ENCODE measurements at regions not wholly inside any gene's neighbourhood (a gene's known extent, or its start where the extent isn't known, plus 50 kb on each side); places are given as distances from the start of the nearest gene placed in this dataset.

- DNase-seq, result peak; percentile 94
Observed at GRCh38 chr5:56543441-56544388, 271.6 kb upstream of the MAP3K1 start.

GRCh38 chr5:56540266-56540665 lies 275.1 kb upstream of the MAP3K1 start:
- no peak for DNase-seq

DNA sequence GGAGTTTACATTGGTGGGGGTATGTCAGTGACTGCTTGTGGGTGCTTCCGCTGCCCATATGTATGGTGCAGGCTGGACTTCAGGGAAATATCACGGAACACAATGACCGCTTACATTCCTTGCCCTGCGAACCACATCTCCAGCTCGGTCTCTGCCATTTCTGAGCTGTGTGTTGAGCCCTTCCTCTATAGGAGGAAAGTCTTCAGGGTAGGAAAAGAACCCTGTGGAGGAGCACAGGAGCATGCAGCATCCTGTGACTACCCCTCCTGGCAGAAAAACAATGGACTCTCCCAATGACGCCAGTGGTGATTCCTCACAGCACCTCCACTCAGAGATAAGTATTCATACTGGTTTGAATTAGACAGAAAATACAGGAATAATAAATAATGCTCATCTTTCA lies 276.8 kb upstream of the MAP3K1 start:
- no peak for DNase-seq

- DNase-seq, result no peak
Observed at GRCh38 chr5:56535347-56535746, 280.0 kb upstream of the MAP3K1 start.

DNA sequence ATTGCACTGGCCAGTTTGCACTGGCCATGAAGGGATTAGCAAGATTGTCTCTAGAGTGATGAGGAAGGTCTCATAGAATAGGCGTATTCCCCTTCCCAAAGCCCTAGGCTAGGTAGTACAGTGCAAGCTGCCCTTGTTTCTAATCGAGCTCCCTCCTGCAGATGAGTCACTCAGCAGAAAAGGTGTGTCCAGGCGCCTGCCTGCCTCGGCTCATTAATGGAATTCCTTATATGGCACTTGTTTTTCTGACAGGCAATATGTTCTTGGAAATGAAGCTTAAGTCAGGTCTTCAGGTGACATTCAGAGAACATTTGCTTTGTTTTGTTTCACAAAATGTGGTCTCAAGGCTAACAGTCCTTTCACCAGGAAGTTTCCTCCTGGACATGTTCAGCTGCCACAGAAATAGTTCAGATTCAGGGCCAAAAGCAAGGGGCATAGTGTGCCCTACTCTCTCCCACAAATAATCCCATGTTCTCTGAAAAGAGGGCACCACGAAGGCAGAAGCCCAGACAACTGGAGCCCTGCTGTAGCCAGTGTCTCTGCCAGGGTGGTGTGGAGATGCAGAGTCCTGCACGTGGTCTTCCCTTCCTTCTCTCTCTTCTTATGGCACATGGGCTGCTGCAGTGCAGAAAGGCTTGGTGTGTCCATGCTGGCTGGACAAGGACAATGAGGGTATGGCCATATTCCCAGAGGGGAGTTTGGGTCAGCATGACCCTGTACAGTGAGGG lies 281.1 kb upstream of the MAP3K1 start:
- no peak for DNase-seq

GRCh38 chr5:56532466-56532865 lies 282.9 kb upstream of the MAP3K1 start:
- DNase-seq, result no peak

DNA sequence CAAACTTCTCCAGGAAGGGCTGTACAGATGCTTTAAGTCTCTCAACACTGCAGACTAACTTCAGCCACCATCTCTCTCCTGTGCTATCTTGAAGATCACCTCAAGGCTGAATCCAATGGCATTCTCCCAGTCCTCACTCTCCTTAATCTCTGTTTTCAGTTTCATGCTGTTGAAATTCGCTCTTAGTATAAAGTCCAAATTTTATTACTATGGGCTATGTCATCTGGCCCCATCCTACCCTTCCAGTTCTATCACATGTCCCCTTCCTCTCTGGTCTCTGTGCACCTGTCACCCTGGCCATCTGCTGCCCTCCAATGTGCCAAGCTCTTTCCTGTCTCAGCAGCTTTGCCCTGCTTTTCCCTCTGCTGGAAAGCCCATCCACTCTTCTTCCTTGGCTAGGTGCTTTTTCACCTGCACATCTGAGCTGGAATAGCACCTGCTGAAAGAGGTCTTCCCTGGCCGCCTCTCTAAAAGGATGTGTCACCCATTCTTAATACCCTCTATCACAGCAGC lies 284.7 kb upstream of the MAP3K1 start:
- no peak for DNase-seq

DNA sequence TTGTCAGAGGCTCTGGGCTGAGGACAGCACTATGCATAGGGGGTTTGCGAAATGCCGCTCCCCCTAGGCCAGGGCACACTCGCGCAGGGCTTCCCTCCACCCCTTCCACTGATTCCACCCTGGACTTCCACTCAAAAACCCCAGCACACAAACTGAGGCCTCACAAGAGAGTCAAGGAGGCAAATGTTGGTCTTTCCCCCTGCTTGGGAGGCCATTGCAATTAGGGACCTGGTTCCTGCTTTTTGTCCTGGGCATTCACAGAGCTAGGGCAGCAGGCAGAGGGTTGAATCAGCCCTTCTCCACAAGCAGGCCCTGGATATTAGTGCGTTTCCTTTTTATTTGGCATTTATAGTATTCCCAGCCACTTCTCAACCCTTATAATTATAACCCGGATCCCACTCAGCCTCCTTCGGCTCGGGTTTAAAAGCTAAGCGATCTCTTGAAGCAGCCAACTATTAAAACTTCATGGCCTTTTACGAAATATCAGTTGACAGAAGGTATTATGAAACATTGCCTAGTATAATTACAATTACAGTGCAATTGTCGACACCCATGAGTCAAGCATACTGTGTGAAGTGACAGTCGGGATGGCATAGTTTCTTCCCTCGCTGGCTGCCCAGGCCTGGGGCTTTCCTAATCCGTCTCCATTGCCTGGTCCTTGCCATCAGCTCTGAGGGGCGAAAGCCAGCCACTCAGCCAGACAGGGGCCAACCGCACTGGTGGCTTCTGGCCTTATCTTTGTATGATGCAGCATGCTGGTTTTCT lies 285.5 kb upstream of the MAP3K1 start:
- DNase-seq, result no peak

DNA sequence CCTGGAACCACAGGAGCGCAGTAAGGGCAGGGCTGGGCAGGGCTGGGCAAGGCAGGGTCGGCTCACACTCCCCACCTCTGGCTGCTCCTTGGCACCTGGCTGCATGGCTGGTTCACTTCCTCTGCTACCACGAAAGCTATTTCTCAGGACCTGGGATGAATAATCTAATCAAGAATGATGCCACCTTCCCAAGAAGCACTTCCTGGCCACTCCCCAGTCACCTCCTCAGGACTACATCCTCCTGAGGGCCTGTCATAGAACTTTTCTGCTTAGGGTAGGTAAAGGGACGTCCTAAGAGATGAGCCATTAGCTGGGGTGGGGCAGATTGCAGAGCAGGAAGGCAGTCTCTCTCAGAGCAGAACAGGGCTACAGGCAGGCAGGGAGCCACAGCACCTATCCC lies 288.2 kb upstream of the MAP3K1 start:
- no peak for DNase-seq

DNA sequence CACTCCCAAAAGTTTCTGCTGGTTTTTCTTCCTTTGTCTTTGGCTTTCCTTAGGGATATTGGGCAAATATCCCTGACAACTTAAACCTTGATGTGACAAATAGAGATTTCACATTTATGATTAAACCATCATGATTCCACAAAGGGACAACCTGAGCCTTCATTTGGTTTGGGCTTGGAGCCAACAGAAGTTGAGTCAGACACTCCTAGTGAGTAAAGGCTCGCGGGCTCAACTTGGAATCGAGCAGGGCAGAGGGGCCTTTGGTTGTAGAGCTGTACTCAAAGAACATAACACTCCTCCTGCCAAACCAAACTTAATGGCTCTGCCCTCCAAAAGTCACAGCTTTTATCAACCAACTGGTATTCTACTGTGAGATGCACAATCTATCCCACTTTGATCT lies 290.2 kb upstream of the MAP3K1 start:
- peak; percentile 31 for DNase-seq

DNA sequence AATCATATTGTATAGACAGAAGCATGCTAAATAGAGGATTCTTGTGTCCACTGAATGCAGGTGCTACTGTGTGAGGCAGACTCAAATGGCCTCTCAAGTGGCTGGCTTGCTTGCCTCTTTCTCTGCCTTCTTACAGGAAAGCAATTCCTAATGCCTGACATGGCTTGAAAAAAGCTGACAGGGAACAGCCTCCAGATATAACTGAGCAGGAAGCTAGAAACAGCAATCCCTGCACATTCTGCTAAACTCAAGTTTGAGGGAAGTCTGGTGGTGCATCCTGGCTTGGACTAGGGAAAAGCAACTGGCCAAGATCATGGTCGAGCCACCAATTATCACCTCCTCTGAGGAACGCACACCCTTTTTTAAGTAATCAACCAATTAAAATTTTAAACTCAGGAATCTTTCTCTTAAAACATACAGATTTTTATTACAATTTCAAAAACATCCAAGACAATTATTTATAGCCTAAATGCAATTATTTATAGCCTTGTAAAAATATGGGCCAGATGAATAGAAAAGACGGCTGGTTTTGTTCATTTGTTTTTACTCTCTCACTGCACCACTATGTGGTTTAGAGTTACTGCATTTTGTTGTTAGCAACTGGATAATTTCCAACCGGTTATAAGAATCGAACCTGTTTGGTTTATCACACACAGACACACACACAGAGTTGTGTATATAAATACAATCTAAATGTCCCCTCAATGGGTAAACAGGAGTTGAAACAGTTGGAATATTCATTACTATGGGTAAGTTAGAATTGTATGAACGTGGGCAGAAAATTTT lies 290.9 kb upstream of the ANKRD55 start:
- no peak for DNase-seq

DNA sequence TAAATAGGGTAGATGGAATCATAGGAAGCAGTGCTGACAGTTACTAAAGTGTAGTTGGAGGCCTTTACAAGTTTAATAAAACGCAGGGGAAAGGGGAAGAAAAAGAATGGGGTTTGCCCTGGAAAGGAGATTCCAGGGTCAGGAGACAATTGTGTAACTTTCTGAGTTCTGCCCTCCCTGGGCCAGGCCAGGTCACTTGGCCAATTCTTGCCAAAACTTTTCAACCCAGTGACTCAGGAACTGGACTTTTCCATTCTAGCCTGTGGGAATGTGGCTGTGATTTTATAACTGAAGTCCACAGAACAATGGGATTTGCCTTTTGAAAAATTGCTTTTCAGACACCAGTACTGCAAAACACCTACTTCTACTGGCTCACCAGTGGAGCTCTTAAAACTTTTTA lies 289.8 kb upstream of the ANKRD55 start:
- no peak for DNase-seq

GRCh38 chr5:56522169-56522568 lies 289.0 kb upstream of the ANKRD55 start:
- no peak for DNase-seq

GRCh38 chr5:56520986-56521730 lies 288.0 kb upstream of the ANKRD55 start:
- DNase-seq, result no peak

GRCh38 chr5:56518820-56519219 lies 285.7 kb upstream of the ANKRD55 start:
- DNase-seq, result no peak

DNA sequence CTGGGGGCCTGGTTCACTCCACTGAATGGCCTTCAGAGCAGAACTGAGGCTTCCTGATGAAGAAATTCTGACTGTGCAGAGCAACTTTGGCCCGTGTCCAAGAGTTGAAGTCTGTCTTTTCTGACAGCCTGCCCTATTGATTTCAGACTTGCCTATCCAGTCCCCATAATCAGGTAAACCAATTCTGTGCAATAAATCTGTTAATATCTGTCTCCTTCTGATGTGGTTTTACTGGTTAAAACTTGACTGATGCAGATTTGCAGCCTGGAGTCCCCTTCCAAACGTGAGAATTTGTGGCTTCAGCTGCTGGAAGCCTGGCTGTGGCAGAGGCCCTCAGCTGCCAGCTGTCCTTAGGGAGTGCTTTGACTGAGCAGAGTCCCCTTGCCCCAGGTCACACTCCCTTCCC lies 283.9 kb upstream of the ANKRD55 start:
- peak; percentile 29 for DNase-seq

- DNase-seq, result no peak
Observed at GRCh38 chr5:56516441-56516840, 283.3 kb upstream of the ANKRD55 start.

- no peak for DNase-seq
Observed at GRCh38 chr5:56516035-56516434, 282.9 kb upstream of the ANKRD55 start.

GRCh38 chr5:56515011-56515410 lies 281.9 kb upstream of the ANKRD55 start:
- no peak for DNase-seq

GRCh38 chr5:56514245-56514644 lies 281.1 kb upstream of the ANKRD55 start:
- no peak for DNase-seq

GRCh38 chr5:56513141-56513540 lies 280.0 kb upstream of the ANKRD55 start:
- DNase-seq, result peak; percentile 4
